IMR-90 (cell line): ENCODE measurements at regions not wholly inside any gene's neighbourhood (a gene's known extent, or its start where the extent isn't known, plus 50 kb on each side); places are given as distances from the start of the nearest gene placed in this dataset.

Experiments
- ATAC-seq: fragments of 200-7000 bp; cut with Tn5 transposase; 2 replicates; pipeline ENCODE4 v1.9.1; 2020; ENCODE audit warnings: low read depth, mild to moderate bottlenecking, moderate library complexity
- BruUV-seq: library from RNA; stranded (reverse); fragments of 400-500 nt; replicated peaks from 2 replicates; lab custom pipeline; 2021; lab: Mats Ljungman, UMichigan
- CTCF ChIA-PET: fragments of 300-600 bp; formaldehyde crosslinking; extraction: SDS; loops from one replicate; lab custom pipeline; 2021; ENCODE audit warnings: antibody characterized with exemption; lab: Yijun Ruan, JAX
- POLR2A ChIA-PET: fragments of 300-600 bp; sonication (Branson Sonifier 250); formaldehyde crosslinking; loops from one replicate; lab custom pipeline; 2022; ENCODE audit warnings: antibody characterized with exemption; ENCODE audit not compliant: unreplicated experiment; lab: Charles Lee
- DNase-seq: peaks from one replicate; pipeline ENCODE4 v3.0.0; 2013
- H2AFZ ChIP-seq: replicated peaks from 2 replicates; pipeline ENCODE3; 2013; ENCODE audit warnings: low read length, mild to moderate bottlenecking; ENCODE audit not compliant: poor library complexity
- H2AK5ac ChIP-seq: 2 replicates; pipeline ENCODE4 v1.6.1; 2013; ENCODE audit warnings: low read depth, low read length, inconsistent platforms
- H2AK9ac ChIP-seq: replicated peaks from 2 replicates; pipeline ENCODE3; 2013; ENCODE audit warnings: mild to moderate bottlenecking, low read depth, low read length, moderate library complexity; ENCODE audit not compliant: poor library complexity
- H2BK120ac ChIP-seq: 2 replicates; pipeline ENCODE4 v1.6.1; 2013; ENCODE audit warnings: low read depth, low read length, inconsistent platforms
- H2BK15ac ChIP-seq: 3 replicates; pipeline ENCODE4 v1.6.1; 2013; ENCODE audit warnings: low read depth, low read length, inconsistent platforms
- H2BK20ac ChIP-seq: 2 replicates; pipeline ENCODE4 v1.6.1; 2013; ENCODE audit warnings: low read depth, mild to moderate bottlenecking, inconsistent platforms, low read length, moderate library complexity
- H2BK5ac ChIP-seq: 2 replicates; pipeline ENCODE4 v1.6.1; 2013; ENCODE audit warnings: mild to moderate bottlenecking, low read depth, low read length, inconsistent platforms; ENCODE audit not compliant: poor library complexity, severe bottlenecking
- H3K14ac ChIP-seq: replicated peaks from 2 replicates; pipeline ENCODE4 v1.6.1; 2013; ENCODE audit warnings: low read depth, low read length, inconsistent platforms
- H3K18ac ChIP-seq: 2 replicates; pipeline ENCODE4 v1.6.1; 2013; ENCODE audit warnings: low read depth, low read length, control low read depth
- H3K23ac ChIP-seq: 2 replicates; pipeline ENCODE4 v1.6.1; 2013; ENCODE audit warnings: low read depth, low read length, inconsistent platforms
- H3K27ac ChIP-seq: 2 replicates; pipeline ENCODE4 v1.5.1; 2013; ENCODE audit warnings: mild to moderate bottlenecking, control low read depth, low read length; ENCODE audit not compliant: insufficient read depth
- H3K27me3 ChIP-seq: 2 replicates; pipeline ENCODE4 v1.6.1; 2013; ENCODE audit warnings: low read length; ENCODE audit not compliant: control insufficient read depth, insufficient read depth
- H3K36me3 ChIP-seq: 2 replicates; pipeline ENCODE4 v1.6.1; 2013; ENCODE audit warnings: low read length, mixed read lengths; ENCODE audit not compliant: control insufficient read depth, insufficient read depth
- H3K4ac ChIP-seq: 2 replicates; pipeline ENCODE4 v1.6.1; 2013; ENCODE audit warnings: low read depth, low read length, inconsistent platforms
- H3K4me1 ChIP-seq: 2 replicates; pipeline ENCODE4 v1.6.1; 2013; ENCODE audit warnings: low read length, mixed read lengths; ENCODE audit not compliant: control insufficient read depth, insufficient read depth
- H3K4me2 ChIP-seq: 2 replicates; pipeline ENCODE4 v1.6.1; 2013; ENCODE audit warnings: low read depth, mild to moderate bottlenecking, control low read depth, low read length, moderate library complexity
- H3K4me3 ChIP-seq: 2 replicates; pipeline ENCODE4 v1.5.1; 2013; ENCODE audit warnings: low read depth, mild to moderate bottlenecking, control low read depth, low read length, moderate library complexity; ENCODE audit not compliant: insufficient read depth
- H3K56ac ChIP-seq: 2 replicates; pipeline ENCODE4 v1.6.1; 2013; ENCODE audit warnings: low read length, inconsistent platforms; ENCODE audit not compliant: insufficient read depth; ENCODE audit errors: extremely low read depth
- H3K79me1 ChIP-seq, 2 experiments: 2 replicates each; pipeline ENCODE4 v1.6.1; 2013; ENCODE audit warnings: low read length in 2 of 2, inconsistent platforms in 1 of 2, low read depth in 1 of 2
- H3K9ac ChIP-seq: 2 replicates; pipeline ENCODE4 v1.6.1; 2013; ENCODE audit warnings: low read depth, low read length, control low read depth
- H3K9me1 ChIP-seq: 2 replicates; pipeline ENCODE4 v1.6.1; 2013; ENCODE audit warnings: low read length, inconsistent platforms; ENCODE audit not compliant: insufficient read depth
- H3K9me3 ChIP-seq: 2 replicates; pipeline ENCODE4 v1.6.1; 2013; ENCODE audit warnings: low read length; ENCODE audit not compliant: control insufficient read depth, insufficient read depth
- H4K20me1 ChIP-seq: 2 replicates; pipeline ENCODE4 v1.6.1; 2013; ENCODE audit warnings: low read length, inconsistent platforms; ENCODE audit not compliant: insufficient read depth
- H4K5ac ChIP-seq: 2 replicates; pipeline ENCODE4 v1.6.1; 2013; ENCODE audit warnings: mild to moderate bottlenecking, low read depth, low read length, control low read depth
- H4K8ac ChIP-seq, 2 experiments: 2 replicates each; pipeline ENCODE4 v1.6.1; 2013; ENCODE audit warnings: low read depth in 2 of 2, low read length in 2 of 2, control low read depth in 1 of 2, inconsistent platforms in 1 of 2
- H4K91ac ChIP-seq: 2 replicates; pipeline ENCODE4 v1.6.1; 2013; ENCODE audit warnings: low read depth, low read length, inconsistent platforms; ENCODE audit not compliant: insufficient read depth
- BHLHE40 ChIP-seq: fragments of 150-350 bp; IDR thresholded peaks from 2 replicates; pipeline ENCODE4 v1.6.1; 2016; ENCODE audit warnings: mild to moderate bottlenecking, low read depth, low read length
- CEBPB ChIP-seq: IDR thresholded peaks from 2 replicates; pipeline ENCODE4 v1.6.1; 2012; ENCODE audit warnings: low read depth, low read length, improper control_type of control experiment
- CTCF ChIP-seq: conservative IDR thresholded peaks from 2 replicates; pipeline ENCODE4 v1.5.1; 2012; ENCODE audit warnings: mild to moderate bottlenecking, low read depth, low read length, improper control_type of control experiment
- FOS ChIP-seq: fragments of 150-350 bp; IDR thresholded peaks from 2 replicates; pipeline ENCODE4 v1.6.1; 2016; ENCODE audit warnings: low read depth, low read length
- MAFK ChIP-seq: IDR thresholded peaks from 2 replicates; pipeline ENCODE4 v1.6.1; 2012; ENCODE audit warnings: low read depth, low read length, improper control_type of control experiment
- MAZ ChIP-seq: IDR thresholded peaks from 2 replicates; pipeline ENCODE4 v1.6.1; 2012; ENCODE audit warnings: low read depth, mild to moderate bottlenecking, low read length, improper control_type of control experiment, moderate library complexity, borderline replicate concordance
- MXI1 ChIP-seq: IDR thresholded peaks from 2 replicates; pipeline ENCODE4 v1.6.1; 2012; ENCODE audit warnings: low read depth, mild to moderate bottlenecking, low read length, moderate library complexity, borderline replicate concordance
- NFE2L2 ChIP-seq: fragments of 150-350 bp; IDR thresholded peaks from 2 replicates; pipeline ENCODE4 v1.6.1; 2016; ENCODE audit warnings: low read depth, mild to moderate bottlenecking, low read length
- POLR2A ChIP-seq: IDR thresholded peaks from 2 replicates; pipeline ENCODE4 v1.6.1; 2012; ENCODE audit warnings: mild to moderate bottlenecking, low read depth, low read length
- RAD21 ChIP-seq: IDR thresholded peaks from 2 replicates; pipeline ENCODE4 v1.6.1; 2012; ENCODE audit warnings: low read length, improper control_type of control experiment
- RCOR1 ChIP-seq: IDR thresholded peaks from 2 replicates; pipeline ENCODE4 v1.6.1; 2012; ENCODE audit warnings: mild to moderate bottlenecking, low read length, improper control_type of control experiment; ENCODE audit not compliant: insufficient replicate concordance
- SMC3 ChIP-seq: fragments of 150-350 bp; IDR thresholded peaks from 2 replicates; pipeline ENCODE4 v1.6.1; 2016; ENCODE audit warnings: low read depth, mild to moderate bottlenecking, antibody characterized with exemption, low read length, moderate library complexity
- USF2 ChIP-seq: fragments of 150-350 bp; IDR thresholded peaks from 2 replicates; pipeline ENCODE4 v1.6.1; 2017; ENCODE audit warnings: mild to moderate bottlenecking, antibody characterized with exemption, low read length, low read depth
- WGBS, 2 experiments: methylation state at CpG; one replicate each; pipeline versions ENCODE4 v1.1.5 to v1.1.7; 2013; ENCODE audit warnings: missing lambda C conversion rate in 2 of 2; ENCODE audit not compliant: insufficient read length in 1 of 2; ENCODE audit errors: extremely low coverage in 2 of 2; 5-methylcytosine and 5-hydroxymethylcytosine counted together
- dilution Hi-C: fragments of 300-500 bp; cut with HindIII; formaldehyde crosslinking; loops from one replicate; pipeline ENCODE4 v1.14.3; 2018; ENCODE audit warnings: low sequenced_read_pairs; ENCODE audit not compliant: unreplicated experiment
- in situ Hi-C: fragments of 300-500 bp; cut with MboI; formaldehyde crosslinking; loops from 3 replicates; pipeline ENCODE4 v1.14.3; 2019; ENCODE audit warnings: low sequenced_read_pairs, inconsistent platforms, mixed read lengths
- intact Hi-C: fragments of 100-400 bp; cut with micrococcal nuclease; formaldehyde crosslinking; loops from 2 replicates; pipeline ENCODE4 v1.10.0; 2022
- TF ChIP-seq, protein P1 (sequence below): fragments of 150-350 bp; IDR thresholded peaks from 2 replicates; pipeline ENCODE4 v1.6.1; 2016; ENCODE audit warnings: low read depth, mild to moderate bottlenecking, low read length, moderate library complexity, borderline replicate concordance

DNA sequence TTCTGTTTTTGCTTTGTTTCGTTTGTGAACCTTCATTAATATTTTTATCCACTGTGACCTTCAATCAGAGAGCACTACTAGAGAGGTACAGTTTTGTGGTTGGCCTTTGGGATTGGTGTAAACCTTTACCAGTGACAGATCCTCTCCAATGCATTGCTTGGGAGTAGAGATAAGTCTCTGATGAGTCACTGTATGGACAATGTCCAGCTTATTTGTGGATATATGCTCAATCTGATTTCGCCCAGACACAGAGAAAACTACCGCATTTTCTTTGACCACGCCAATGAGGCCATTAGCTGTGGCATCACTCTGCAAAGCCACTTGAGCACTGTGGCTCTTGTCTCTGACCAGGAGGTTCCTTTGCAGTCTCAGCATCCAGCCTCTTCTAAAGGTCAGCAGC, 964.7 kb downstream of the TUSC7 start:
- Histone ChIP-seq H3K14ac (no peak overlapping the region), H4K91ac (no peak overlapping the region), H3K56ac (no peak overlapping the region), H4K20me1 (no peaks in the 10 kb centered on the region), H3K23ac (no peak overlapping the region), H2AK9ac (no peak overlapping the region), H2BK120ac (no peak overlapping the region), H4K5ac (no peak overlapping the region), H3K27ac (no peak overlapping the region), H3K36me3 (no peaks in the 10 kb centered on the region), H3K4ac (no peak overlapping the region; the same call in 1 of the 2 replicates), H3K4me2 (no peak overlapping the region), H3K79me1 (no peaks in the 10 kb centered on the region), H2BK20ac (no peak overlapping the region), H3K4me1 (no peaks in the 10 kb centered on the region), H2AK5ac (no peak overlapping the region), H3K9me1 (no peaks in the 10 kb centered on the region), H3K9ac (no peak overlapping the region), H3K4me3 (no peak overlapping the region), H2BK5ac (no peak overlapping the region), H2BK15ac (no peak overlapping the region), H4K8ac (no peak overlapping the region), H3K9me3 (no peaks in the 10 kb centered on the region), H3K18ac (no peak overlapping the region), H2AFZ (no peak overlapping the region), H3K27me3 (no peaks in the 10 kb centered on the region)
- ATAC-seq = no peak
- dilution Hi-C loops = no loop called here
- TF ChIP-seq CTCF (no peak), NFE2L2 (no peak), MAZ (no peak), USF2 (no peak), BHLHE40 (no peak), RAD21 (no peak), POLR2A (no peak), MXI1 (no peak), SMC3 (no peak), FOS (no peak), MAFK (no peak), CEBPB (no peak), RCOR1 (no peak)
- TF ChIP-seq, protein P1, sequence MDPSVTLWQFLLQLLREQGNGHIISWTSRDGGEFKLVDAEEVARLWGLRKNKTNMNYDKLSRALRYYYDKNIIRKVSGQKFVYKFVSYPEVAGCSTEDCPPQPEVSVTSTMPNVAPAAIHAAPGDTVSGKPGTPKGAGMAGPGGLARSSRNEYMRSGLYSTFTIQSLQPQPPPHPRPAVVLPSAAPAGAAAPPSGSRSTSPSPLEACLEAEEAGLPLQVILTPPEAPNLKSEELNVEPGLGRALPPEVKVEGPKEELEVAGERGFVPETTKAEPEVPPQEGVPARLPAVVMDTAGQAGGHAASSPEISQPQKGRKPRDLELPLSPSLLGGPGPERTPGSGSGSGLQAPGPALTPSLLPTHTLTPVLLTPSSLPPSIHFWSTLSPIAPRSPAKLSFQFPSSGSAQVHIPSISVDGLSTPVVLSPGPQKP = no peak
- in situ Hi-C loops = no loop called here
- intact Hi-C loops = no loop called here
- 100% methylated on average over 2 of the region's 4 CpGs; no CpG with 5 or more reads in 1 of the 2 experiments for WGBS, 2 experiments
- POLR2A ChIA-PET = no interaction called here
- DNase-seq = peak; percentile 40
- BruUV-seq = no TSS peak
- CTCF ChIA-PET = interaction anchor here (0.6 to 1.2 kb wide), 2 partner anchors 8 to 12 kb away, joined by 3 to 4 read pairs; no protein-coding TSS in a partner anchor
